HG03103 (cell line): ENCODE measurements at regions not wholly inside any gene's neighbourhood (a gene's known extent, or its start where the extent isn't known, plus 50 kb on each side); places are given as distances from the start of the nearest gene placed in this dataset.
"Not testable (repeated sequence)": the region's sequence is repeated elsewhere in the genome, so short reads cannot be mapped to it uniquely, and the experiment has no call there.

Experiments
- ATAC-seq: cut with Tn5 transposase; IDR thresholded peaks from one replicate; pipeline ENCODE4 v1.9.1; 2021; ENCODE audit warnings: low read depth; ENCODE audit not compliant: unreplicated experiment

- ATAC-seq = no peak
These were observed 82.0 kb upstream of the RUNX3 start for GRCh38 chr1:25011943-25012638.

GRCh38 chr1:25011275-25011674 lies 81.2 kb upstream of the RUNX3 start:
- ATAC-seq = no peak

- no peak for ATAC-seq
These were observed 79.7 kb upstream of the RUNX3 start for GRCh38 chr1:25009671-25010262.

- no peak for ATAC-seq
These were observed 78.1 kb upstream of the RUNX3 start for GRCh38 chr1:25008192-25008485.

- not testable (repeated sequence) for ATAC-seq
These were observed 77.5 kb upstream of the RUNX3 start for GRCh38 chr1:25007390-25008191.

- ATAC-seq = no peak
These were observed 76.7 kb upstream of the RUNX3 start for GRCh38 chr1:25006770-25007169.

- ATAC-seq = no peak
These were observed 74.3 kb upstream of the RUNX3 start for GRCh38 chr1:25004355-25004754.

- ATAC-seq = no peak
These were observed 73.5 kb upstream of the RUNX3 start for GRCh38 chr1:25003457-25004190.

- no peak for ATAC-seq
These were observed 72.9 kb upstream of the RUNX3 start for GRCh38 chr1:25003000-25003399.

- no peak for ATAC-seq
These were observed 71.2 kb upstream of the RUNX3 start for GRCh38 chr1:25001125-25001915.

GRCh38 chr1:24999906-25000305 lies 69.8 kb upstream of the RUNX3 start:
- no peak for ATAC-seq

- no peak for ATAC-seq
These were observed 69.3 kb upstream of the RUNX3 start for GRCh38 chr1:24999426-24999825.

GRCh38 chr1:24998563-24999245 lies 68.6 kb upstream of the RUNX3 start:
- ATAC-seq = no peak

- no peak for ATAC-seq
These were observed 67.2 kb upstream of the RUNX3 start for GRCh38 chr1:24996983-24997893.

GRCh38 chr1:24996456-24996855 lies 66.4 kb upstream of the RUNX3 start:
- no peak for ATAC-seq

- ATAC-seq = no peak
These were observed 65.6 kb upstream of the RUNX3 start for GRCh38 chr1:24995661-24996060.

GRCh38 chr1:24995140-24995539 lies 65.1 kb upstream of the RUNX3 start:
- ATAC-seq = no peak

- ATAC-seq = no peak
These were observed 64.0 kb upstream of the RUNX3 start for GRCh38 chr1:24993871-24994580.
